SK-N-SH (cell line): ENCODE measurements at regions not wholly inside any gene's neighbourhood (a gene's known extent, or its start where the extent isn't known, plus 50 kb on each side); places are given as distances from the start of the nearest gene placed in this dataset.

Experiments used
- CTCF ChIP-seq: fragments of 200-600 bp; sonication (generic); IDR thresholded peaks from 2 replicates; pipeline ENCODE4 v1.6.1; 2017; ENCODE audit warnings: antibody characterized with exemption, mild to moderate bottlenecking, moderate library complexity
- EP300 ChIP-seq, 2 experiments: IDR thresholded peaks; 2 replicates each; pipeline versions ENCODE4 v1.4.0 to v1.6.1; 2012; ENCODE audit warnings: borderline replicate concordance in 1 of 2, low read depth in 1 of 2, low read length in 1 of 2
- TEAD4 ChIP-seq: IDR thresholded peaks from 2 replicates; pipeline ENCODE4 v1.4.0; 2012; ENCODE audit warnings: mild to moderate bottlenecking, borderline replicate concordance; ENCODE audit not compliant: insufficient read depth
- TF ChIP-seq, protein P1 (sequence below): IDR thresholded peaks from 2 replicates; pipeline ENCODE4 v1.4.0; 2012; ENCODE audit warnings: low read depth, borderline replicate concordance
- TF ChIP-seq, protein P2 (sequence below): IDR thresholded peaks from 2 replicates; pipeline ENCODE4 v1.6.1; 2012; ENCODE audit warnings: mild to moderate bottlenecking, low read depth, low read length, moderate library complexity

GRCh38 chr11:119892311-119892808 is 163.4 kb upstream of the NECTIN1 start:
- no peak for TF ChIP-seq CTCF
- TF ChIP-seq, protein P1, sequence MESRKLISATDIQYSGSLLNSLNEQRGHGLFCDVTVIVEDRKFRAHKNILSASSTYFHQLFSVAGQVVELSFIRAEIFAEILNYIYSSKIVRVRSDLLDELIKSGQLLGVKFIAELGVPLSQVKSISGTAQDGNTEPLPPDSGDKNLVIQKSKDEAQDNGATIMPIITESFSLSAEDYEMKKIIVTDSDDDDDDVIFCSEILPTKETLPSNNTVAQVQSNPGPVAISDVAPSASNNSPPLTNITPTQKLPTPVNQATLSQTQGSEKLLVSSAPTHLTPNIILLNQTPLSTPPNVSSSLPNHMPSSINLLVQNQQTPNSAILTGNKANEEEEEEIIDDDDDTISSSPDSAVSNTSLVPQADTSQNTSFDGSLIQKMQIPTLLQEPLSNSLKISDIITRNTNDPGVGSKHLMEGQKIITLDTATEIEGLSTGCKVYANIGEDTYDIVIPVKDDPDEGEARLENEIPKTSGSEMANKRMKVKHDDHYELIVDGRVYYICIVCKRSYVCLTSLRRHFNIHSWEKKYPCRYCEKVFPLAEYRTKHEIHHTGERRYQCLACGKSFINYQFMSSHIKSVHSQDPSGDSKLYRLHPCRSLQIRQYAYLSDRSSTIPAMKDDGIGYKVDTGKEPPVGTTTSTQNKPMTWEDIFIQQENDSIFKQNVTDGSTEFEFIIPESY, result no peak
- TF ChIP-seq, protein P2, sequence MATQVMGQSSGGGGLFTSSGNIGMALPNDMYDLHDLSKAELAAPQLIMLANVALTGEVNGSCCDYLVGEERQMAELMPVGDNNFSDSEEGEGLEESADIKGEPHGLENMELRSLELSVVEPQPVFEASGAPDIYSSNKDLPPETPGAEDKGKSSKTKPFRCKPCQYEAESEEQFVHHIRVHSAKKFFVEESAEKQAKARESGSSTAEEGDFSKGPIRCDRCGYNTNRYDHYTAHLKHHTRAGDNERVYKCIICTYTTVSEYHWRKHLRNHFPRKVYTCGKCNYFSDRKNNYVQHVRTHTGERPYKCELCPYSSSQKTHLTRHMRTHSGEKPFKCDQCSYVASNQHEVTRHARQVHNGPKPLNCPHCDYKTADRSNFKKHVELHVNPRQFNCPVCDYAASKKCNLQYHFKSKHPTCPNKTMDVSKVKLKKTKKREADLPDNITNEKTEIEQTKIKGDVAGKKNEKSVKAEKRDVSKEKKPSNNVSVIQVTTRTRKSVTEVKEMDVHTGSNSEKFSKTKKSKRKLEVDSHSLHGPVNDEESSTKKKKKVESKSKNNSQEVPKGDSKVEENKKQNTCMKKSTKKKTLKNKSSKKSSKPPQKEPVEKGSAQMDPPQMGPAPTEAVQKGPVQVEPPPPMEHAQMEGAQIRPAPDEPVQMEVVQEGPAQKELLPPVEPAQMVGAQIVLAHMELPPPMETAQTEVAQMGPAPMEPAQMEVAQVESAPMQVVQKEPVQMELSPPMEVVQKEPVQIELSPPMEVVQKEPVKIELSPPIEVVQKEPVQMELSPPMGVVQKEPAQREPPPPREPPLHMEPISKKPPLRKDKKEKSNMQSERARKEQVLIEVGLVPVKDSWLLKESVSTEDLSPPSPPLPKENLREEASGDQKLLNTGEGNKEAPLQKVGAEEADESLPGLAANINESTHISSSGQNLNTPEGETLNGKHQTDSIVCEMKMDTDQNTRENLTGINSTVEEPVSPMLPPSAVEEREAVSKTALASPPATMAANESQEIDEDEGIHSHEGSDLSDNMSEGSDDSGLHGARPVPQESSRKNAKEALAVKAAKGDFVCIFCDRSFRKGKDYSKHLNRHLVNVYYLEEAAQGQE, result no peak
- no peak for TF ChIP-seq TEAD4
- peak in 1 of 2 experiments; percentile 97; a peak in 2 of 4 replicates for TF ChIP-seq EP300 (IDR thresholded peaks at IDR 0.05; ENCODE audit: borderline replicate concordance in 1 of 2, low read depth in 1 of 2, low read length in 1 of 2)
